ENCODE measurements at regions not wholly inside any gene's neighbourhood (a gene's known extent, or its start where the extent isn't known, plus 50 kb on each side); places are given as distances from the start of the nearest gene placed in this dataset.

DNA sequence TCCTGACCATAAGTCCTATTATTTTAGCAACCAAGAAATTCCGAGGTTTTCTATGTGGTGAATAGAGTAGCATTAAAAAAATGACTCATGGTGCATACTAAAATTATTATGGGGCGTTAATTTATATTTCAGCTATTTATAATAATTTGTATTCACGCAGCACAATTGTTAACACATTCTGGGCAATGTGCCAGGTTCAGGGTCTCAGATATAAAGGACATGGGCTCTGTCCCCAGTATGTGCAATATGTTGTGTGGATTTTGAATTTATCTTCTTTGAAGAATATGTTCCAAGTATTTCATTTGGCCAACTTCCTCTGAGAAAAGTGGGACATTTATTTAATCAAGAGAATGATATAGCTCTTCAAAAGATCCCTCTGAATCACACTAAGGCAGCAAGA is 1434.7 kb upstream of the PRR20A start:
- no TSS peak for BruUV-seq (replicated peaks)
- CTCF ChIA-PET, result no interaction called here
- intact Hi-C loops (cut with micrococcal nuclease; ENCODE audit: unreplicated experiment), result no loop called here

DNA sequence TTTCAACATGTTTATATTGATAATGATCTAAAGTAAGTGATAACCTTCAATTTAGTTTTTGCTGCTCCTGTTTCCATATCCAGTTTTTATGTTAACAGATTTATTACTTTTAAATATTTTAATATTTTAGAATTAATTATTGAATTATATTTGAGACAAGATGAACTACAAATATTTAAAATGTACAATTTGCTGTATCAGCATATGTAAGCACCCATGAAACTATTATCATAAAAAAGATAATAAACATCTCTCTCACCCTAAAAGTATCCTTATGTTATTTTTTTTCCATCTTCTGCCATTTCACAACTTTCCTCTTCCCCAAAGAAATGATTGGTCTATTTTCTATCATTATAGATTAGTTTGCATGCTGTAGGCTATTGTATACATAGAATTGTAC is 1426.6 kb upstream of the PRR20A start:
- no peak for TF ChIP-seq EZH2 (IDR thresholded peaks at IDR 0.05; ENCODE audit: borderline replicate concordance, low read depth, low read length, poor library complexity, severe bottlenecking)
- TF ChIP-seq, protein P1, sequence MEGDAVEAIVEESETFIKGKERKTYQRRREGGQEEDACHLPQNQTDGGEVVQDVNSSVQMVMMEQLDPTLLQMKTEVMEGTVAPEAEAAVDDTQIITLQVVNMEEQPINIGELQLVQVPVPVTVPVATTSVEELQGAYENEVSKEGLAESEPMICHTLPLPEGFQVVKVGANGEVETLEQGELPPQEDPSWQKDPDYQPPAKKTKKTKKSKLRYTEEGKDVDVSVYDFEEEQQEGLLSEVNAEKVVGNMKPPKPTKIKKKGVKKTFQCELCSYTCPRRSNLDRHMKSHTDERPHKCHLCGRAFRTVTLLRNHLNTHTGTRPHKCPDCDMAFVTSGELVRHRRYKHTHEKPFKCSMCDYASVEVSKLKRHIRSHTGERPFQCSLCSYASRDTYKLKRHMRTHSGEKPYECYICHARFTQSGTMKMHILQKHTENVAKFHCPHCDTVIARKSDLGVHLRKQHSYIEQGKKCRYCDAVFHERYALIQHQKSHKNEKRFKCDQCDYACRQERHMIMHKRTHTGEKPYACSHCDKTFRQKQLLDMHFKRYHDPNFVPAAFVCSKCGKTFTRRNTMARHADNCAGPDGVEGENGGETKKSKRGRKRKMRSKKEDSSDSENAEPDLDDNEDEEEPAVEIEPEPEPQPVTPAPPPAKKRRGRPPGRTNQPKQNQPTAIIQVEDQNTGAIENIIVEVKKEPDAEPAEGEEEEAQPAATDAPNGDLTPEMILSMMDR (conservative IDR thresholded peaks at IDR 0.05; ENCODE audit: low read depth, low read length), result no peak
- no TSS peak for BruUV-seq (replicated peaks)
- Histone ChIP-seq H3K36me3 (ENCODE audit: insufficient read depth, low read length, poor library complexity, severe bottlenecking) (no peaks in the 10 kb centered on the region), H3K27ac (ENCODE audit: low read depth, low read length, poor library complexity, severe bottlenecking) (no peak overlapping the region), H3K9me3 (ENCODE audit: low read depth, low read length, poor library complexity, severe bottlenecking) (no peaks in the 10 kb centered on the region), H3K27me3 (replicated peaks; ENCODE audit: insufficient read depth, low read depth, low read length, poor library complexity) (no peaks in the 10 kb centered on the region), H3K4me1 (ENCODE audit: insufficient read depth, low read length, poor library complexity, severe bottlenecking) (no peaks in the 10 kb centered on the region), H3K4me3 (ENCODE audit: low read depth, low read length, poor library complexity, severe bottlenecking) (no peak overlapping the region)
- intact Hi-C loops (cut with micrococcal nuclease; ENCODE audit: unreplicated experiment), result no loop called here
- POLR2A ChIA-PET (ENCODE audit: low non-redundant PET), result no interaction called here
- DNase-seq (ENCODE audit: low spot score), result no peak
- CTCF ChIA-PET, result no interaction called here

More for the DNA sequence above, 1434.7 kb upstream of the PRR20A start:
- POLR2A ChIA-PET (ENCODE audit: low non-redundant PET), result no interaction called here
- TF ChIP-seq, protein P1 (conservative IDR thresholded peaks at IDR 0.05; ENCODE audit: low read depth, low read length), result no peak
- no peak for TF ChIP-seq EZH2 (IDR thresholded peaks at IDR 0.05; ENCODE audit: borderline replicate concordance, low read depth, low read length, poor library complexity, severe bottlenecking)
- Histone ChIP-seq H3K4me3 (ENCODE audit: low read depth, low read length, poor library complexity, severe bottlenecking) (no peak overlapping the region), H3K36me3 (ENCODE audit: insufficient read depth, low read length, poor library complexity, severe bottlenecking) (no peaks in the 10 kb centered on the region), H3K27me3 (replicated peaks; ENCODE audit: insufficient read depth, low read depth, low read length, poor library complexity) (no peaks in the 10 kb centered on the region), H3K27ac (ENCODE audit: low read depth, low read length, poor library complexity, severe bottlenecking) (no peak overlapping the region), H3K4me1 (ENCODE audit: insufficient read depth, low read length, poor library complexity, severe bottlenecking) (no peaks in the 10 kb centered on the region), H3K9me3 (ENCODE audit: low read depth, low read length, poor library complexity, severe bottlenecking) (no peaks in the 10 kb centered on the region)
- peak; percentile 7 for DNase-seq (ENCODE audit: low spot score)

DNA sequence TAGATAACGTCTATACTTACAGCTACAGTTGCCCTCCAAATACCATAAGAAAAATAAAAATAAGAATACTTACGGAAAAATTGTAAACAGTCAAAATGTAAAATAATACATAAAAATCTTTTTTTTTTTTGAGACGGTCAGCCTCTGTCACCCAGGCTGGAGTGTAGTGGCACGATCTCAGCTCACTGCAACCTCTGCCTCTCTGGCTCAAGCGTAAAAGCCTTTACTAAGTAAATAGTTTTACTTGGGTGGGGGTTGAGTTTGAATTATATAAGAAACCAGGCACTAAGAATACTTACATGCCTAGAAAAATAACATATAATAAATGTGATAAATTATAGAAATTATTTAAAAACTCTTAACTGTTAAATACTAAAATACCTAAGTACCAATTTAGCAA is 1413.0 kb upstream of the PRR20A start:
- Histone ChIP-seq H3K9me3 (ENCODE audit: low read depth, low read length, poor library complexity, severe bottlenecking) (no peaks in the 10 kb centered on the region), H3K27ac (ENCODE audit: low read depth, low read length, poor library complexity, severe bottlenecking) (no peak overlapping the region), H3K4me1 (ENCODE audit: insufficient read depth, low read length, poor library complexity, severe bottlenecking) (no peaks in the 10 kb centered on the region), H3K27me3 (replicated peaks; ENCODE audit: insufficient read depth, low read depth, low read length, poor library complexity) (no peaks in the 10 kb centered on the region), H3K4me3 (ENCODE audit: low read depth, low read length, poor library complexity, severe bottlenecking) (no peak overlapping the region), H3K36me3 (ENCODE audit: insufficient read depth, low read length, poor library complexity, severe bottlenecking) (no peaks in the 10 kb centered on the region)
- no peak for DNase-seq (ENCODE audit: low spot score)
- ChIA-PET CTCF (no interaction called here), POLR2A (ENCODE audit: low non-redundant PET) (no interaction called here)
- TF ChIP-seq EZH2 (IDR thresholded peaks at IDR 0.05; ENCODE audit: borderline replicate concordance, low read depth, low read length, poor library complexity, severe bottlenecking), result no peak
- TF ChIP-seq, protein P1 (conservative IDR thresholded peaks at IDR 0.05; ENCODE audit: low read depth, low read length), result no peak
- no TSS peak for BruUV-seq (replicated peaks)
- intact Hi-C loops (cut with micrococcal nuclease; ENCODE audit: unreplicated experiment), result no loop called here
